ENCODE measurements at regions not wholly inside any gene's neighbourhood (a gene's known extent, or its start where the extent isn't known, plus 50 kb on each side); places are given as distances from the start of the nearest gene placed in this dataset.

- TF ChIP-seq POLR2A (IDR thresholded peaks at IDR 0.05): no peak
- TF ChIP-seq, protein P1, sequence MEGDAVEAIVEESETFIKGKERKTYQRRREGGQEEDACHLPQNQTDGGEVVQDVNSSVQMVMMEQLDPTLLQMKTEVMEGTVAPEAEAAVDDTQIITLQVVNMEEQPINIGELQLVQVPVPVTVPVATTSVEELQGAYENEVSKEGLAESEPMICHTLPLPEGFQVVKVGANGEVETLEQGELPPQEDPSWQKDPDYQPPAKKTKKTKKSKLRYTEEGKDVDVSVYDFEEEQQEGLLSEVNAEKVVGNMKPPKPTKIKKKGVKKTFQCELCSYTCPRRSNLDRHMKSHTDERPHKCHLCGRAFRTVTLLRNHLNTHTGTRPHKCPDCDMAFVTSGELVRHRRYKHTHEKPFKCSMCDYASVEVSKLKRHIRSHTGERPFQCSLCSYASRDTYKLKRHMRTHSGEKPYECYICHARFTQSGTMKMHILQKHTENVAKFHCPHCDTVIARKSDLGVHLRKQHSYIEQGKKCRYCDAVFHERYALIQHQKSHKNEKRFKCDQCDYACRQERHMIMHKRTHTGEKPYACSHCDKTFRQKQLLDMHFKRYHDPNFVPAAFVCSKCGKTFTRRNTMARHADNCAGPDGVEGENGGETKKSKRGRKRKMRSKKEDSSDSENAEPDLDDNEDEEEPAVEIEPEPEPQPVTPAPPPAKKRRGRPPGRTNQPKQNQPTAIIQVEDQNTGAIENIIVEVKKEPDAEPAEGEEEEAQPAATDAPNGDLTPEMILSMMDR (IDR thresholded peaks at IDR 0.05): no peak
- H3K4me1 ChIP-seq (replicated peaks in 1 of 2): no peaks in the 10 kb centered on the region
- H3K9me3 ChIP-seq (replicated peaks in 1 of 3): no peaks in the 10 kb centered on the region
- no peak for DNase-seq
- WGBS, 4 donors: 66 to 94% (median 72%) methylated on average over 3 of the region's 3 CpGs
- H3K36me3 ChIP-seq (replicated peaks in 1 of 2): no peaks in the 10 kb centered on the region
- intact Hi-C loops (cut with DNase I): loop anchor here in 1 of 2 donors (5.0 kb wide), 1 partner anchor 742 kb away; no protein-coding TSS in a partner anchor
- no peak overlapping the region for H3K27ac ChIP-seq
- H3K27me3 ChIP-seq: no peaks in the 10 kb centered on the region
- H3K4me3 ChIP-seq: no peak overlapping the region
Observed at GRCh38 chr15:70469182-70469581, 294.2 kb downstream of the UACA start.

- no peak overlapping the region for H3K4me3 ChIP-seq
- H3K4me1 ChIP-seq (replicated peaks in 1 of 2): no peaks in the 10 kb centered on the region
- TF ChIP-seq, protein P1 (IDR thresholded peaks at IDR 0.05): peak; percentile 11 to 59 (median 52)
- no peak for TF ChIP-seq POLR2A (IDR thresholded peaks at IDR 0.05)
- H3K27me3 ChIP-seq: no peaks in the 10 kb centered on the region
- no peaks in the 10 kb centered on the region for H3K9me3 ChIP-seq (replicated peaks in 1 of 3)
- intact Hi-C loops (cut with DNase I): loop anchor here in 1 of 2 donors (5.0 kb wide), 1 partner anchor 740 kb away; no protein-coding TSS in a partner anchor
- no peaks in the 10 kb centered on the region for H3K36me3 ChIP-seq (replicated peaks in 1 of 2)
- H3K27ac ChIP-seq: no peak overlapping the region
- 31 to 42% (median 34%) methylated on average over 4 of the region's 4 CpGs for WGBS, 4 donors
- DNase-seq: peak; percentile 36 to 79 (median 49)
Observed at GRCh38 chr15:70466895-70467529, 296.3 kb downstream of the UACA start.

DNA sequence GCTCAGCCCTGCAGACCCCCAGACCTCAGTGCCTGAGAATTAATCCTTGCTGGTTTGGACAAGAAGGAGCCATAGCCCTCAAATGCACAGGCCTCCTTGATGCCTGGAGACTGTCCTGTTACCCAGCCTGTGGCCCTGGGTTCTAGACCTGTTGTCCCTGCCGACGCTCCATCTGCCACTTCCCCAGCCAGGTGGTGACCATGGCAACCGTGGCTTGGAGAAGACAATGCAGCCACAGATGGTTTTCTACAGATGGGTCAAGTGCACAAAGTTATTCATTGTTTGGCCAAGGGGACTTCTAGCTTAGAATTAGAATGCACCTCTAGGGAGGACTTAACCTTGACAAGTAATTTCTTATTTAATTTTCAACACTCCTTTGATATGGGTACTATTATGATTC lies 297.1 kb downstream of the UACA start:
- H3K36me3 ChIP-seq (replicated peaks in 1 of 2): no peaks in the 10 kb centered on the region
- 54 to 80% (median 63%) methylated on average over 3 of the region's 3 CpGs for WGBS, 4 donors
- H3K9me3 ChIP-seq (replicated peaks in 1 of 3): no peaks in the 10 kb centered on the region
- intact Hi-C loops (cut with DNase I): loop anchor here in 1 of 2 donors (5.0 kb wide), 1 partner anchor 739 kb away; no protein-coding TSS in a partner anchor
- H3K27me3 ChIP-seq: no peaks in the 10 kb centered on the region
- no peak overlapping the region for H3K4me3 ChIP-seq
- H3K27ac ChIP-seq: no peak overlapping the region
- no peaks in the 10 kb centered on the region for H3K4me1 ChIP-seq (replicated peaks in 1 of 2)
- no peak for TF ChIP-seq POLR2A (IDR thresholded peaks at IDR 0.05)
- TF ChIP-seq, protein P1 (IDR thresholded peaks at IDR 0.05): no peak
- DNase-seq: no peak

- H3K36me3 ChIP-seq (replicated peaks in 1 of 2): no peaks in the 10 kb centered on the region
- peaks cover 0 to under 1% of the 10 kb centered on the region in 2 donors for H3K4me1 ChIP-seq (replicated peaks in 1 of 2)
- intact Hi-C loops (cut with DNase I): loop anchor here in 1 of 2 donors (5.0 kb wide), 1 partner anchor 739 kb away; no protein-coding TSS in a partner anchor
- H3K27me3 ChIP-seq: no peaks in the 10 kb centered on the region
- 83 to 95% (median 90%) methylated on average over 4 of the region's 4 CpGs for WGBS, 4 donors
- DNase-seq: no peak
- H3K9me3 ChIP-seq (replicated peaks in 1 of 3): no peaks in the 10 kb centered on the region
- H3K4me3 ChIP-seq: no peak overlapping the region
- no peak overlapping the region for H3K27ac ChIP-seq
- TF ChIP-seq, protein P1 (IDR thresholded peaks at IDR 0.05): no peak
- no peak for TF ChIP-seq POLR2A (IDR thresholded peaks at IDR 0.05)
Observed at GRCh38 chr15:70465812-70466211, 297.5 kb downstream of the UACA start.
